ENCODE measurements at regions not wholly inside any gene's neighbourhood (a gene's known extent, or its start where the extent isn't known, plus 50 kb on each side); places are given as distances from the start of the nearest gene placed in this dataset.

GRCh38 chr5:3381206-3381825 lies 214.3 kb upstream of the IRX1 start:
- H3K27me3 Mint-ChIP-seq (ENCODE audit: insufficient read depth, low read depth, poor library complexity): no peaks in the 10 kb centered on the region
- H3F3A ChIP-seq (replicated peaks; ENCODE audit: low read depth): no peaks in the 10 kb centered on the region
- no peaks in the 10 kb centered on the region; the same call in 2 of the 3 replicates for H3K9me3 Mint-ChIP-seq
- H3K4me3 ChIP-seq: no peak overlapping the region
- H3K9me2 ChIP-seq (ENCODE audit: insufficient read depth): 0 out of 2 replicates have a peak, but pooled peaks cover 3% of the 10 kb centered on the region
- H3K27ac ChIP-seq (ENCODE audit: low read depth): no peak overlapping the region
- no peak overlapping the region for H3K4me2 ChIP-seq
- DNase-seq (ENCODE audit: low spot score) (no peak), ATAC-seq (no peak)
- H4K20me1 ChIP-seq (replicated peaks; ENCODE audit: insufficient read depth): no peaks in the 10 kb centered on the region
- H2AFZ ChIP-seq: no peak overlapping the region
- H3K79me2 ChIP-seq (replicated peaks; ENCODE audit: insufficient read depth): no peaks in the 10 kb centered on the region
- no peaks in the 10 kb centered on the region for H3K4me1 ChIP-seq (ENCODE audit: insufficient read depth)
- no peak overlapping the region for H3K4me3 Mint-ChIP-seq
- TF ChIP-seq CTCF (conservative IDR thresholded peaks at IDR 0.05; ENCODE audit: low read depth in 2 of 2) (no peak), ZNF462 (CRISPR knock-in tag; IDR thresholded peaks at IDR 0.05) (no peak), ETS1 (IDR thresholded peaks at IDR 0.05) (no peak), ZNF331 (CRISPR knock-in tag; IDR thresholded peaks at IDR 0.05; ENCODE audit: low read depth) (no peak), EZH2 (IDR thresholded peaks at IDR 0.05; ENCODE audit: low read depth, unreplicated experiment) (no peak), STAT1 (IDR thresholded peaks at IDR 0.05; ENCODE audit: unreplicated experiment) (no peak), EZH2phosphoT487 (IDR thresholded peaks at IDR 0.05; ENCODE audit: unreplicated experiment) (no peak), REST (IDR thresholded peaks at IDR 0.05; ENCODE audit: unreplicated experiment) (no peak), JUNB (IDR thresholded peaks at IDR 0.05; ENCODE audit: unreplicated experiment) (no peak), ZNF114 (CRISPR knock-in tag; IDR thresholded peaks at IDR 0.05) (no peak), POLR2AphosphoS5 (IDR thresholded peaks at IDR 0.05; ENCODE audit: low read depth) (no peak), NANOG (IDR thresholded peaks at IDR 0.05; ENCODE audit: borderline replicate concordance) (no peak), CREB1 (CRISPR knock-in tag; IDR thresholded peaks at IDR 0.05; ENCODE audit: low read depth) (no peak)
- H3K27me3 ChIP-seq (ENCODE audit: insufficient read depth): no peaks in the 10 kb centered on the region
- no peaks in the 10 kb centered on the region for H3K36me3 Mint-ChIP-seq (ENCODE audit: low read depth)
- H3K36me3 ChIP-seq (ENCODE audit: insufficient read depth): no peaks in the 10 kb centered on the region
- no peak overlapping the region for H3K27ac Mint-ChIP-seq
- no peaks in the 10 kb centered on the region for H3K4me1 Mint-ChIP-seq
